HG03064 (cell line): ENCODE measurements at regions not wholly inside any gene's neighbourhood (a gene's known extent, or its start where the extent isn't known, plus 50 kb on each side); places are given as distances from the start of the nearest gene placed in this dataset.

Source experiments
- ATAC-seq: cut with Tn5 transposase; IDR thresholded peaks from one replicate; pipeline ENCODE4 v1.9.1; 2021; ENCODE audit warnings: low read depth; ENCODE audit not compliant: unreplicated experiment

- ATAC-seq = no peak
Measured at GRCh38 chr11:92276773-92277172, 52.2 kb downstream of the FAT3 start.

DNA sequence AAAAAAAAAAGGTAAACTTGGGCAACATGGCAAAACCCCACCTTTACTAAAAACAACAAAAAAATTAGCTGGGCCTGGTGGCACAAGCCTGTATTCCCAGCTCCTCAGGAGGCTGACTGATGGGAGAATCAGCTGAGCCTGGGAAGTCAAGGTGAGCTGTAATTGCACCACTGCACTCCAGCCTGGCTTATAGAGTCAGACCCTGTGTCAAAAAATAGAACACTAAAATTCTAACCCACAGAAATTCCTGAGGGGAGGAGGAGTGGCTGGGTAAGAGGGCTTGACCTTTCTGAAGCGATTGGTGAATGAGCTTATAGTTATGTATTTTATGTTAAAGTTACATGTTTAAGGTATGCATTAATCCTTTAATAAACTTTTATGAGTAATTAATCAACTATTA lies 53.3 kb downstream of the FAT3 start:
- no peak for ATAC-seq

DNA sequence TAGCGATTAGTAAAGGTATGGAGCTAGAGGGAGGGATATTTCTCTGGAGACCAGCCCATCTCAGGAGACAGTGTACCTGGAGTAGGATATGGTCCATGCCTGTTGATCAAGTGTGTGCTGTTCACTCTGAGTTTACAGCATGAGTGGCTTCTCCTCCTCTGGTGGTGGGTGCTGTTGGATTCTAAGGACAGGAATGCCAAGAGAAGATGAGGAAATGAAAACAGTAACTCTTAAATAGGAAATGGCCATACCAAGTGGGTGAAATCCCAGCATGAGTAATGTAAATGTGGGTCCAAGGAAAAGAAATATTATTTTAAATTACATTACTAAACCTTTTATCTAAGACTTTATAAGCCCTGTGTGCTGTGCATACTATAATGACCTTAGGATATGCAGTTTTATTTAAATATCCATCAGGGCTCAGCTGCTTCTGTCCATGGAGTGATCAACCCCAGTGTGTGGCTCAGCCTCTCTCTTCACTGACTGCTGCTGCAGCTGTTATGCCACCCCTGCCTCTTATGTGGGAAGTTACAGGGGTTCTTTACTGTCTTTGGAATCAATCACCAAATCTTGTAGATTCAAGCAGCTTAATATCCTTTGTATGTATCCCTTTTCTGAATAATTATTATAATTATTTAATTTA lies 54.3 kb downstream of the FAT3 start:
- ATAC-seq = no peak

DNA sequence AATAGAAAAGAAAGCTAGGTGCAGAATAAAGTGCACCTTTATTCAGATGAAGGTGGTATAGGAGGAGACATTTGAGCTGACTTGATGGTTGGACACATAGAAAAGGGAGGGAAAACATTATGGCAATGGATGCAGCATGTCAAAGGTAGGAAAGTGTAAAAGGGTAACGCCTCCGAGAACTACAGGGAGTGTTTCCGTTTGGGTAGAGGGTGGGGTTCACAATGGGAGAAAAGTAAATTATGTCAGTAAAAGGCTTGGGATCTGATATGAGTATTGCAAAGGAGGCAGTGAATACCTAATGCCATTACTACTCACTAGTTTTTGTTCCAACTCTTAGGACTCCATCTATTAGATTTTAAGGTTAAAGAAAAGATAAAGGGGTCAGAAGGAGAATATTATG lies 59.5 kb downstream of the FAT3 start:
- ATAC-seq = no peak

DNA sequence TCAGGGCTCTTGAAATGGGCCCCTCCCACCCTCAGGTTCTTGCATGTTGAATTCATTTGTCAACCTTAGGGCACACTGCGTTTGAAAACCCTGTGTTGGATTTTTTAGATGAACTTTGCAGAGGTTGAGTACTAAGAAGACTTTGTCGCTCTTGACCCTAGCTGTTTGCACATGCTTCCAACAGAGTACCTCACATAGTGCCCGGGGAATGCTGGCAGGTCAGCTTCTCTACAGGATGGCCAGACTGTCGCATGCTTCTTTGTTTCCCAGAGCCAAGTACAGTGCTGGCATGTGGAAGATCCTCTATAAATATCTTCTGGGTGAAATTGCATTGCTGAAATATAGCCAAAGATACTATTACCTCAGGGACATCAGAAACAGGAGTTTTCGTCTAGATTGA lies 59.9 kb downstream of the FAT3 start:
- no peak for ATAC-seq

DNA sequence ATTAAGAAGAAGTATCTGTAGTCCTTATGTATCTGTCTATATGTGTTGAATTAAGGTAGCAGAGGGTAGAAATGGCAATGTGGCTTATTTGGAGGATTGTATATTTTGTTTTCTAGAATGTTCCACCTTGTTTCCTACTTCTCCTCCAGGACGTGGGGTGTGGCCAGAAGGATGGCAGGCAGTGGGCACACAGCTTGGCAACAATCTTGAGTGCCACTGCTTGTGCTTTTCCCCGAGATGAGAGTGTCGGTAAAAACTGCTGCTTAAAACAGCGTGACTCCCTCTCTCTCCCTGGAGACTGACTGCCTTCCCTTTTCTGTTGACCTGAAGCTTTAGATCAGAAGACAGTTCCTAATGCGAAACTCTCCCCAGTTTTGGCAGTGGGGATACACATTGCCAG lies 61.2 kb downstream of the FAT3 start:
- no peak for ATAC-seq

DNA sequence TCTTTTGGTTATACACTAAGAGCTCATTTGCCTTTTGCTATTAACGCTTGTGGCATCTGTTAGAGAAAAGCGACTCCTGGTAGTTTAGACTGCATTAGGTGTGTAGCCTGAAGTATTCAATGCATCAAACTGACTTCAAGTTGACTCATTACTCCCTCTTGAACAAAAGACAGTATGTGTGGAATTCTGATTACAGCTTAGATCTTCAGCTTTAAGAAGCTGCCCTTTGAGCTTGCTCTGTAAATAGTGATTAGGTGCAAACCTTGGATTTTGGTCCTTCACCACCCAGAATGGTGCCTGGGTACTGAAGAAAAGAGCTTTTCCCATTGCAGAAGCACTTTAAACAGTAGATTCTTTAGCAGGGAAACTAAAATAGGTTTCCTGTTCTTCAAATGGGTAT lies 62.1 kb downstream of the FAT3 start:
- ATAC-seq = no peak

- ATAC-seq = no peak
Measured at GRCh38 chr11:92295175-92296137, 70.8 kb downstream of the FAT3 start.

DNA sequence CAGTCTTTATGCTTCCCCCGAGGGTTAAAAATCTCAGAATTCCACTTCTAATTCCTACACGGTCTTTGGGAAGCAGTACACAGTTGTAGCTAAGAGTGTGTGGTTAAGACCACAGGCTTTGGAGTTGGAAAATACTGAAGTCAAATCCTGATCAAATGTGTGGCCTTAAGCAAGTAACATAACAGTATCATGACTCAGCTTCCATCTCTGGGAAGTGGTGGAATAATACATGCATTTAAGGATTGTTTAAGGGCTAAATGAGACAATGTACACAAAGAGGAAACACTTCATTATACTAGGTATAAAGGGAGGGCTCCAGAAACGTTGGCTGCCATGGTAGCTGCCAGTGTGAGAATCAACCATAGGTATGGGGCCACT lies 71.5 kb downstream of the FAT3 start:
- no peak for ATAC-seq

GRCh38 chr11:92297567-92298553 lies 73.2 kb downstream of the FAT3 start:
- ATAC-seq = no peak

GRCh38 chr11:92300876-92301275 lies 76.3 kb downstream of the FAT3 start:
- ATAC-seq = no peak

- ATAC-seq = no peak
Measured at GRCh38 chr11:92302770-92303169, 78.2 kb downstream of the FAT3 start.

DNA sequence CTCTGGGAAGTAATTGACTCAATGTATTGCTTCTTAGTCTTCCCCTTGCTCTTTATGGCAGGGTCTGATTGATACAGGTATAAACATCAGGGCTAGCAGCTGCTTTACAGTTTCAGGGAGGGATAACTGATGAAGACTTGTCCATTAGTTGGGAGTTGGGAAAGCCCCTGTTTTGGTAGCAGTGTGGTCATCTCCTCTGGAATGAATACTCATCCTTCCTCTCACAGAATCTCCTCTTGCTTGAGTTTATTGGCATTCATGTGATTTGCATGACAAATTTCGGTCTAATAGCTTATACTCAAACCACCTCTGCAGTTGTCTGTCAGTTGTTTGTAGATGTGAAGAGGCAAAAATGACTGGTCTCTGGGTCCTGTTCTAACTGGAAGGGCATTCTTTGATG lies 79.7 kb downstream of the FAT3 start:
- ATAC-seq = no peak

DNA sequence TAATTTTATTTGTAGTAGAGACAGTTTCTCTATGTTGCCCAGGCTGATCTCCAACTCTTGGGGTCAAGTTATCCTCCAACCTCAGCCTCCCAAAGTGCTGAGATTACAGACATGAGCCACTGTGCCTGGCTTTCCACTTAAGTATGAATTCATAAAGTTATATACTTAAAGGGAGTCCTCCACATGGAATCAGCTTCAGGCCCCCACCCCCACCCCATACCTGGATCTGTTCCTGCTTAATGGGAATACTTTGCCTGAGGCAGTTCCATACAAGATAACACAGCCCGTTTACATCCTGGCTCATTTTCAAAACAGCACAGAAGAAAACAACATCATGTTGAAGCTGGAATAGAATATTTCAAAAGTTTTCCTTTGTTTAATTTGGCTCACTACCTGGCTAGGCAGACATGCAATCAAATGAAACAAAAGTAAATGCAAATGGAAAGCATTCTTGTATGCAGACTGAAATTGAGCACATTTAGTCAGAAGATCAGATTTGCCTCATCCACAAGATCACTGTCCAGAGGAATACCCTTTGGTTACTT lies 82.4 kb downstream of the FAT3 start:
- ATAC-seq = no peak

- no peak for ATAC-seq
Measured at GRCh38 chr11:92308366-92308765, 83.7 kb downstream of the FAT3 start.

DNA sequence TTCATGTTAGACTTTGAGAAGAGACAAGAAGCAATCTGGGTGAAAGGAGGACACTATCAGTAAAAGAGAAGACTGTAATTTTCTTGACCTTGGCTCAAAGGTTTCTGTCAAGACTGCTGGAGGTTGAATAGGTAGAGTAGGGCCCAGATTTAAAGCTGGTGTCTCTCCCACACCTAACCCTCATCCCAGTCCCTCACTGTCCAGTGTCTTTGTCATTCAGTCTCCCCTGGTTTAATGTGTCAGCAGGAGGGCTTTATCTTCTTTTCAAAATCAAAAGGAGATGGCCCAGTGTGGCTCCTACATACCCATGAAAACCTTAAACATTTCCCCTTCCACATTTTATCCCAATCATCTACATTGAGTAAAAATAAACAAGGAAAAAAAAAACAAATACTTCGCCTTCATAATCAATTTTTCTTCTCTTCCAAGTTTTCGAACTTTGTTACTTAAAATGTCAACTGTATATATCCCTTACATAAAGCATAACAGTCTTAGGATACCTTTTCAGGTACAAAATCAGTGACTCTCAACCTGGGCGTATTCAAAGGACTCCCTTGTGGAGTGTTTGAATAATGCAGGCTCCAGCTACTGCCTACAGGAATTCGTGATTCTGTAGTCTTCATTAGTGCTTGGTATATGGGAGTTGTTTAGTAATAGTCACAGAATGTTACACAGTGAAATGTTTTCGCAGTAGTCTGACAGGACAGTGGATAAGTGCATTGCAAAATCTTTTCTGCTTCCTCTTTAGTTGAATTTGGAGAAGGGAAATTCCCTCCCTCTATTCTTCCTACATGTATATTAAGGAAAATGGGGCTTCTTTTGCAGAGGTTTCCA lies 87.2 kb downstream of the FAT3 start:
- no peak for ATAC-seq

GRCh38 chr11:92313784-92314183 lies 89.2 kb downstream of the FAT3 start:
- ATAC-seq = no peak

DNA sequence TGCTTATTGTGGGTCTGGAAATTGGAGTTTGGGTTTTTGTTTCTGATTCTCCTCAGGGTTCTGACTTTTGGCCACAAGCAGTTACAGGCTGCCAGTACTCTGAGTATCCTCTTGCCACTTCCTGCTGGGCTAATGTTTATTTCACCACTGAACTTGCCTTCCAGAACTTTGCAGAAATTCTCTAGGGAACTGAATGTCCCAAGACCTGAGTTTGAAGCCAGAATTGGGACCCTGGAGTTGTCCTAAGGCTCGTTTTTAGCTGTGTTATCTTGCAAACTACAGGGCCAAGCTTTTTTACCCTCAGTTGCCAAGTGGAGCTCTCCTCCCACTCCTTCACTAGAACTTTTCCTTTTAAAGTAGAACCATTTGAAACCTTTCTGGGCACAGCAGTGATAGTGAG lies 89.9 kb downstream of the FAT3 start:
- ATAC-seq = no peak

DNA sequence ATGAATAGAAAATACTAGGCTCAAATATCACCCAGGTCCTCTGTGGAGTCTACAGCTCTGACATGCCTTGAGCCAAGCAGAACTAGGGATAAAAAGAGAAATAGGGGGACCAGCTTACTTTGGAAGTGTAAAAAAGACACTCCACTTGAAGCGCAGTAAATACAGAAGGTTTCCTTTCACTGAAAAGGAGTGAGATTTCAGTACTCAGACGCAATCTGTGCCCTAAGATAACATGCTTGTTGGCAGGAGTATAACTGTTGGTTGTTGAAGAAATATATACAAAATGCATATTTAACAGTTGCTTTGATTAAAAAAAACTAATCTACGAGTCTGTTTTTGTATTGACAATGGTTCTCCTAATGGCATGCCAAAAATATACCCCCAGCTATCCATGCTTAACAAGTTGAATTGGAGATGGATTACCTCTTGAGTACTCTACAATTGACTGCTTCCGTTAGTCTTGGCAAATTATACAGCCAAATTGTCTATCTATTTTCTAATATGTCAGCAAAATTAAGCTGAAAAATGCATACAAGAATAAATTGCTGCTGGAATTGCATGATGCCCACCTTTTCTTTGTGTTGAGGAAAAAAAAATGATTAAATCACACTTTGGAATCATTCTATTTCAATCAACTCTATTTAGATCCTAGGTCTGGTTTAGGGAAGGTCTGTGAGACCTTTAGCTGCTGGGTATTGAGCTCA lies 91.6 kb downstream of the FAT3 start:
- ATAC-seq = no peak
